ENCODE measurements at regions not wholly inside any gene's neighbourhood (a gene's known extent, or its start where the extent isn't known, plus 50 kb on each side); places are given as distances from the start of the nearest gene placed in this dataset.
"Not testable (repeated sequence)": the region's sequence is repeated elsewhere in the genome, so short reads cannot be mapped to it uniquely, and the experiment has no call there.

GRCh38 chr4:147160908-147161513 is 215.3 kb upstream of the TTC29 start:
- DNase-seq (ENCODE audit: low read depth) = no peak

GRCh38 chr4:147163311-147163710 is 217.6 kb upstream of the TTC29 start:
- DNase-seq (ENCODE audit: low read depth) = no peak

- not testable (repeated sequence) for DNase-seq (ENCODE audit: low read depth)
Measured at GRCh38 chr4:147168200-147168599, 222.5 kb upstream of the TTC29 start.

- no peak for DNase-seq (ENCODE audit: low read depth)
Measured at GRCh38 chr4:147173322-147173721, 227.7 kb upstream of the TTC29 start.

- no peak for DNase-seq (ENCODE audit: low read depth)
Measured at GRCh38 chr4:147173797-147174432, 228.3 kb upstream of the TTC29 start.

GRCh38 chr4:147174591-147174990 is 228.9 kb upstream of the TTC29 start:
- no peak for DNase-seq (ENCODE audit: low read depth)

- DNase-seq (ENCODE audit: low read depth) = no peak
Measured at GRCh38 chr4:147175460-147176025, 229.9 kb upstream of the TTC29 start.

- DNase-seq (ENCODE audit: low read depth) = no peak
Measured at GRCh38 chr4:147182041-147182440, 236.4 kb upstream of the TTC29 start.

- DNase-seq (ENCODE audit: low read depth) = no peak
Measured at GRCh38 chr4:147192679-147193078, 247.0 kb upstream of the TTC29 start.

GRCh38 chr4:147194114-147194513 is 248.4 kb upstream of the TTC29 start:
- no peak for DNase-seq (ENCODE audit: low read depth)

- no peak for DNase-seq (ENCODE audit: low read depth)
Measured at GRCh38 chr4:147194604-147195003, 248.9 kb upstream of the TTC29 start.

- DNase-seq (ENCODE audit: low read depth) = no peak
Measured at GRCh38 chr4:147195386-147195785, 249.7 kb upstream of the TTC29 start.

GRCh38 chr4:147198411-147199051 is 252.9 kb upstream of the TTC29 start:
- DNase-seq (ENCODE audit: low read depth) = no peak

- DNase-seq (ENCODE audit: low read depth) = no peak
Measured at GRCh38 chr4:147201016-147201415, 255.4 kb upstream of the TTC29 start.

- DNase-seq (ENCODE audit: low read depth) = no peak
Measured at GRCh38 chr4:147206807-147207206, 261.1 kb upstream of the TTC29 start.

GRCh38 chr4:147207911-147208310 is 262.2 kb upstream of the TTC29 start:
- no peak for DNase-seq (ENCODE audit: low read depth)

GRCh38 chr4:147217655-147218054 is 263.2 kb upstream of the EDNRA start:
- no peak for DNase-seq (ENCODE audit: low read depth)

- DNase-seq (ENCODE audit: low read depth) = no peak
Measured at GRCh38 chr4:147219145-147219544, 261.8 kb upstream of the EDNRA start.

- DNase-seq (ENCODE audit: low read depth) = no peak
Measured at GRCh38 chr4:147220833-147221232, 260.1 kb upstream of the EDNRA start.

GRCh38 chr4:147222906-147223305 is 258.0 kb upstream of the EDNRA start:
- no peak for DNase-seq (ENCODE audit: low read depth)

GRCh38 chr4:147223576-147223975 is 257.3 kb upstream of the EDNRA start:
- no peak for DNase-seq (ENCODE audit: low read depth)

GRCh38 chr4:147236806-147237205 is 244.1 kb upstream of the EDNRA start:
- no peak for DNase-seq (ENCODE audit: low read depth)

- DNase-seq (ENCODE audit: low read depth) = no peak
Measured at GRCh38 chr4:147244786-147245185, 236.1 kb upstream of the EDNRA start.
